Osteocyte (in vitro differentiated cells): ENCODE measurements at regions not wholly inside any gene's neighbourhood (a gene's known extent, or its start where the extent isn't known, plus 50 kb on each side); places are given as distances from the start of the nearest gene placed in this dataset.
A peak's percentile ranks its signal among the peaks of the same experiment; 100 is the strongest.
"Not testable (repeated sequence)": the region's sequence is repeated elsewhere in the genome, so short reads cannot be mapped to it uniquely, and the experiment has no call there.

Source experiments
- DNase-seq: peaks from one replicate; pipeline ENCODE4 v3.0.0; 2021; ENCODE audit warnings: mixed read lengths; ENCODE audit not compliant: unreplicated experiment; ENCODE audit errors: extremely low spot score
- H3K27ac Mint-ChIP-seq: one replicate; pipeline ENCODE4 v1.8.0; 2021; ENCODE audit warnings: mild to moderate bottlenecking, mixed read lengths; ENCODE audit not compliant: unreplicated experiment
- H3K27me3 Mint-ChIP-seq: one replicate; pipeline ENCODE4 v1.8.0; 2021; ENCODE audit warnings: mixed read lengths; ENCODE audit not compliant: unreplicated experiment
- H3K36me3 Mint-ChIP-seq: one replicate; pipeline ENCODE4 v1.8.0; 2021; ENCODE audit warnings: mixed read lengths; ENCODE audit not compliant: unreplicated experiment
- H3K4me1 Mint-ChIP-seq: one replicate; pipeline ENCODE4 v1.8.0; 2021; ENCODE audit warnings: mixed read lengths; ENCODE audit not compliant: unreplicated experiment
- H3K4me3 Mint-ChIP-seq: one replicate; pipeline ENCODE4 v1.8.0; 2021; ENCODE audit warnings: mild to moderate bottlenecking, moderate library complexity, mixed read lengths; ENCODE audit not compliant: unreplicated experiment
- H3K9me3 Mint-ChIP-seq: one replicate; pipeline ENCODE4 v1.8.0; 2021; ENCODE audit warnings: mixed read lengths; ENCODE audit not compliant: unreplicated experiment
- TF ChIP-seq, protein P1 (sequence below): fragments of 200-600 bp; sonication (generic); IDR thresholded peaks from 2 replicates; pipeline ENCODE4 v1.5.0; 2021; ENCODE audit warnings: antibody characterized with exemption, mild to moderate bottlenecking, moderate library complexity

DNA sequence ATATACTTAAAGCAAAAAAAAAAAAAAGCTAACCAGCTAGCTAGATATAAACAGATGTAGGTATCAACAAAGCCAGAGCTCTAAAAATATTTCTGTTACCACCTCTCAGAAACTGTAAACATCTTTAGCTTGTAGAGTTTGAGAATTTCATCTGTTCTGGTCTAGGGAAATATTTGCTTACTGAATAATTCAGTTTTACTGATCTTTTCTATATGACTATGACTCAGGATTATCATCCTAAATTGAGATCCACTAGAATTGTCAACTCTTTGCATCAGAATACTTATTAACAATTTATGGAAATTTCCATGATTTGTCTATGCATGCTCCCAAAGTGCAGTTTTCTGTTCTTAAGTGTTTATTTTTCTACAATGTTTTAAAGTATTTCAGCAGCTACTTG lies 517.3 kb downstream of the DIPK2A start:
- no peaks in the 10 kb centered on the region for H3K27me3 Mint-ChIP-seq
- H3K4me1 Mint-ChIP-seq, result peaks cover 18% of the 10 kb centered on the region
- TF ChIP-seq, protein P1, sequence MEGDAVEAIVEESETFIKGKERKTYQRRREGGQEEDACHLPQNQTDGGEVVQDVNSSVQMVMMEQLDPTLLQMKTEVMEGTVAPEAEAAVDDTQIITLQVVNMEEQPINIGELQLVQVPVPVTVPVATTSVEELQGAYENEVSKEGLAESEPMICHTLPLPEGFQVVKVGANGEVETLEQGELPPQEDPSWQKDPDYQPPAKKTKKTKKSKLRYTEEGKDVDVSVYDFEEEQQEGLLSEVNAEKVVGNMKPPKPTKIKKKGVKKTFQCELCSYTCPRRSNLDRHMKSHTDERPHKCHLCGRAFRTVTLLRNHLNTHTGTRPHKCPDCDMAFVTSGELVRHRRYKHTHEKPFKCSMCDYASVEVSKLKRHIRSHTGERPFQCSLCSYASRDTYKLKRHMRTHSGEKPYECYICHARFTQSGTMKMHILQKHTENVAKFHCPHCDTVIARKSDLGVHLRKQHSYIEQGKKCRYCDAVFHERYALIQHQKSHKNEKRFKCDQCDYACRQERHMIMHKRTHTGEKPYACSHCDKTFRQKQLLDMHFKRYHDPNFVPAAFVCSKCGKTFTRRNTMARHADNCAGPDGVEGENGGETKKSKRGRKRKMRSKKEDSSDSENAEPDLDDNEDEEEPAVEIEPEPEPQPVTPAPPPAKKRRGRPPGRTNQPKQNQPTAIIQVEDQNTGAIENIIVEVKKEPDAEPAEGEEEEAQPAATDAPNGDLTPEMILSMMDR, result no peak
- no peak overlapping the region for H3K27ac Mint-ChIP-seq
- no peaks in the 10 kb centered on the region for H3K9me3 Mint-ChIP-seq
- H3K4me3 Mint-ChIP-seq, result no peak overlapping the region
- no peaks in the 10 kb centered on the region for H3K36me3 Mint-ChIP-seq
- DNase-seq, result no peak

DNA sequence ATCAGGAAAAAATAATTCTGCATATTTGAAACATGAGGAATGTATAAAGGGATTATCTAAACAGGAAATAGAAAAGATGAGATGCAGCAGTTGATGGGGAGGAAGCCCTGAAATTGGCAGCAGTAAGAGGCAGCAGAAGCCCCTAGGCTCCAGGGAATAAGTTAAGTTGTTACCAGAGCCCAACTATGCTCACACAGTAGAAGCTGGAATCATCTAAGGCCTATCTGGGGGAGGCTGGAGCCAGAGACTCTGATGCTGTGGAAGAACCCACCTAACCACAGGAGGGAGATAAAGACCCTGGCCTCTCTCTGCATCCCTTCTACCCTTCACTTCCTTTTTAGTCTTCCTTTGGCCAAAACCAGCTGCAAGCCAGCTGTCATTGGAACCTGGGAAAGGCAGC lies 519.7 kb downstream of the DIPK2A start:
- Mint-ChIP-seq H3K27ac (peak overlapping the region; percentile 29), H3K4me3 (no peak overlapping the region), H3K27me3 (no peaks in the 10 kb centered on the region), H3K4me1 (peaks cover 18% of the 10 kb centered on the region), H3K9me3 (no peaks in the 10 kb centered on the region), H3K36me3 (no peaks in the 10 kb centered on the region)
- no peak for DNase-seq
- TF ChIP-seq, protein P1, result peak; percentile 13

DNA sequence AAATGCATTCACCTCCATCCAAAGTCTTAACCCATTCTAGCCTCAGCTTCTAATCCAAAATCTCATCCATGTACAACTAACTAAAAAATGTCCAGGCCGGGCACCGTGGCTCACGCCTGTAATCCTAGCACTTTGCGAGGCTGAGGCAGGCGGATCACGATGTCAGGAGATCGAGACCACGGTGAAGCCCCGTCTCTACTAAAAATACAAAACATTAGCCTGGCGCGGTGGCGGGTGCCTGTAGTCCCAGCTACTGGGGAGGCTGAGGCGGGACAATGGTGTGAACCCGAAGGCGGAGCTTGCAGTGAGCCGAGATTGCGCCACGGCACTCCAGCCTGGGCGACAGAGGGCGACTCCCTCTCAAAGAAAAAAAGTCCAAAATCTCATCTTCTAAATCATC lies 523.0 kb downstream of the DIPK2A start:
- not testable (repeated sequence) for H3K27me3 Mint-ChIP-seq, H3K9me3 Mint-ChIP-seq, H3K4me3 Mint-ChIP-seq, H3K4me1 Mint-ChIP-seq, H3K27ac Mint-ChIP-seq, H3K36me3 Mint-ChIP-seq, DNase-seq

DNA sequence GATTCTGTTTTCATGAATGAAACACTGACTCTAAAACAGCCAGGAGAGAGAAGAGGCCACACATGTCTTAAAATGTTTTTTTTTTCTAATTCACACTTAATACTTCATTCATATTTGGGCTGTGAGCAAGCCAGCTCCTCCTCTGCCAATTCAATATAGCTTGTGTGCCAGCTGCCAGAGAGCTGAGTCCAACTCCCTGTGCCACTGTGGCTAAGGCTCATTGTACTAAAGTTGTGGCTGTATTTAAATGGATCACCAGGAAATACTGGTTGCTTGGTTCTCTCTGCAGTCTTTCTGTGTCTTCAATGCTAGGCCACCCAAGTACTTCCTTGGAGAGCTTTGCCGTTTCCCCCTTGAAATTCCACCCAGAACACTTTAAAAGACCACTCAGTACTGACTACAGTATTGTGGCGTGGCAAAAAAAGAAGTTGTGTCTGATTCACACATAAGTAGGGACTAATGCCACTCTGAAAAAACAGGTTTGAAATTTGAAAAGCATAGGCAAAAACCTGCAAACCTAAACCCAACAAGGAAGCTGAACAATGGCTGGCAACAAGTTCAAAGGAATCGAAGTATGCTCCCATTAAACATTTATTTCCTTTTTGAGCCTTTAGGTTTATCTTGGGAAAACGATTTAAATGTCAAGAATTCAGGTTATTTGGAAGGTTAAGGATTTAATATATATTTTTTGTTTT lies 524.7 kb downstream of the DIPK2A start:
- Mint-ChIP-seq H3K36me3 (peaks cover 1% of the 10 kb centered on the region), H3K9me3 (no peaks in the 10 kb centered on the region), H3K4me1 (peaks cover 5% of the 10 kb centered on the region), H3K4me3 (no peak overlapping the region), H3K27me3 (no peaks in the 10 kb centered on the region), H3K27ac (no peak overlapping the region)
- no peak for DNase-seq
- TF ChIP-seq, protein P1, result no peak

DNA sequence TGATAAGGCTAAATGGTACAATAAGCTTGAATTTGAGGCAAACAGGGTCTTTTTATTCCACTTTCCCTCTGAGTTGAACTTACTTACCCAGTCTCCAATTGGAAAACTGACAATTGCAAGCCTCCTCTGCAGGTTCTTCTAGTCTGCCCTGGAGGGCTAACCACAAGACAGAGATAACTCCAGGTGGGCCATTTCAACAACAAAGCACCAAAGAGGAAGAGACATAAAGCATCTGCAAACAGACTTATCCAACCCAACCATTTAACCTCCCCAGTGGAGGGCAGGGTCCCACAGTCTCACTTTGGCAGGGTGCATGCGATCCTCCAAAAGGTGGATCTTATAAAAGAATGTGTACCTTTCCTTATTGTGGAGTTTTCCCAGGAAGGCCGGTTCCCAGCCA lies 525.8 kb downstream of the DIPK2A start:
- Mint-ChIP-seq H3K4me1 (no peaks in the 10 kb centered on the region), H3K36me3 (peaks cover 1% of the 10 kb centered on the region), H3K27ac (no peak overlapping the region), H3K4me3 (no peak overlapping the region), H3K27me3 (no peaks in the 10 kb centered on the region), H3K9me3 (no peaks in the 10 kb centered on the region)
- no peak for DNase-seq
- TF ChIP-seq, protein P1, result no peak
